ENCODE measurements at regions not wholly inside any gene's neighbourhood (a gene's known extent, or its start where the extent isn't known, plus 50 kb on each side); places are given as distances from the start of the nearest gene placed in this dataset.

GRCh38 chr10:107480781-107481180 lies 316.3 kb upstream of the SORCS1 start:
- no peak for TF ChIP-seq EZH2phosphoT487 (IDR thresholded peaks at IDR 0.05; ENCODE audit: insufficient read depth, low read depth)
- no peak for TF ChIP-seq EZH2 (IDR thresholded peaks at IDR 0.05; ENCODE audit: insufficient read depth, poor library complexity, severe bottlenecking)

Data from GM23248 (cell line).